ENCODE measurements at regions not wholly inside any gene's neighbourhood (a gene's known extent, or its start where the extent isn't known, plus 50 kb on each side); places are given as distances from the start of the nearest gene placed in this dataset.

- no peak for TF ChIP-seq CTCF (IDR thresholded peaks at IDR 0.05)
- TF ChIP-seq POLR2A (IDR thresholded peaks at IDR 0.05) = no peak
- WGBS, 4 donors = 52 to 62% (median 56%) methylated on average over 2 of the region's 2 CpGs
- Histone ChIP-seq H3K27me3 (no peaks in the 10 kb centered on the region), H3K36me3 (no peaks in the 10 kb centered on the region), H3K27ac (no peak overlapping the region), H3K4me3 (no peak overlapping the region), H3K9me3 (peaks cover 0 to 4% (median 0%) of the 10 kb centered on the region in 12 donors), H3K4me1 (no peaks in the 10 kb centered on the region)
- intact Hi-C loops (cut with DNase I) = loop anchor here in 1 of 10 donors (10.0 kb wide), 1 partner anchor 52 kb away; no protein-coding TSS in a partner anchor
- DNase-seq (no peak), ATAC-seq (no peak)
These were observed 189.0 kb upstream of the TMC3 start for GRCh38 chr15:81562986-81563385.

GRCh38 chr15:81560405-81560804 lies 186.4 kb upstream of the TMC3 start:
- DNase-seq (no peak), ATAC-seq (no peak)
- TF ChIP-seq CTCF (IDR thresholded peaks at IDR 0.05) = no peak
- WGBS, 4 donors = 45 to 64% (median 54%) methylated on average over 1 of the region's 1 CpG
- Histone ChIP-seq H3K27ac (no peak overlapping the region), H3K4me3 (no peak overlapping the region), H3K27me3 (no peaks in the 10 kb centered on the region), H3K9me3 (peaks cover 0 to 6% (median 0%) of the 10 kb centered on the region in 12 donors), H3K36me3 (no peaks in the 10 kb centered on the region), H3K4me1 (no peaks in the 10 kb centered on the region)
- intact Hi-C loops (cut with DNase I) = loop anchor here in 1 of 10 donors (10.0 kb wide), 1 partner anchor 54 kb away; no protein-coding TSS in a partner anchor

- DNase-seq (no peak), ATAC-seq (no peak)
- intact Hi-C loops (cut with DNase I) = no loop called here
- Histone ChIP-seq H3K9me3 (peaks cover 0 to 6% (median 0%) of the 10 kb centered on the region in 12 donors), H3K27ac (no peak overlapping the region), H3K36me3 (no peaks in the 10 kb centered on the region), H3K27me3 (peaks cover 0 to 5% (median 0%) of the 10 kb centered on the region in 9 donors), H3K4me3 (no peak overlapping the region), H3K4me1 (no peaks in the 10 kb centered on the region)
- WGBS, 4 donors = 76 to 86% (median 83%) methylated on average over 2 of the region's 2 CpGs
- no peak for TF ChIP-seq POLR2A (IDR thresholded peaks at IDR 0.05)
These were observed 184.0 kb upstream of the TMC3 start for GRCh38 chr15:81558056-81558455.

GRCh38 chr15:81555346-81555745 lies 181.3 kb upstream of the TMC3 start:
- H3K27ac ChIP-seq = no peak overlapping the region
- no peak for DNase-seq
- intact Hi-C loops (cut with DNase I) = no loop called here
- H3K4me1 ChIP-seq = no peaks in the 10 kb centered on the region
- H3K4me3 ChIP-seq = no peak overlapping the region
- no peaks in the 10 kb centered on the region for H3K36me3 ChIP-seq
- peaks cover 0 to 6% (median 0%) of the 10 kb centered on the region in 12 donors for H3K9me3 ChIP-seq
- 94 to 99% (median 96%) methylated on average over 4 of the region's 4 CpGs for WGBS, 4 donors
- peaks cover 0 to 5% (median 0%) of the 10 kb centered on the region in 9 donors for H3K27me3 ChIP-seq
- ATAC-seq = no peak
- TF ChIP-seq CTCF (IDR thresholded peaks at IDR 0.05) (no peak), POLR2A (IDR thresholded peaks at IDR 0.05) (no peak)
